B cell (primary cell): ENCODE measurements at regions not wholly inside any gene's neighbourhood (a gene's known extent, or its start where the extent isn't known, plus 50 kb on each side); places are given as distances from the start of the nearest gene placed in this dataset.
"Not testable (repeated sequence)": the region's sequence is repeated elsewhere in the genome, so short reads cannot be mapped to it uniquely, and the experiment has no call there.

ENCODE experiments used
- EZH2 ChIP-seq: IDR thresholded peaks from 2 replicates; pipeline ENCODE4 v1.6.1; 2012; ENCODE audit warnings: borderline replicate concordance, low read depth, mild to moderate bottlenecking, moderate library complexity, low read length; ENCODE audit not compliant: insufficient read depth, poor library complexity, severe bottlenecking
- TF ChIP-seq, protein P1 (sequence below): fragments of 200-600 bp; IDR thresholded peaks from one replicate; pipeline ENCODE4 v1.8.0; 2022; ENCODE audit warnings: antibody characterized with exemption, mild to moderate bottlenecking

DNA sequence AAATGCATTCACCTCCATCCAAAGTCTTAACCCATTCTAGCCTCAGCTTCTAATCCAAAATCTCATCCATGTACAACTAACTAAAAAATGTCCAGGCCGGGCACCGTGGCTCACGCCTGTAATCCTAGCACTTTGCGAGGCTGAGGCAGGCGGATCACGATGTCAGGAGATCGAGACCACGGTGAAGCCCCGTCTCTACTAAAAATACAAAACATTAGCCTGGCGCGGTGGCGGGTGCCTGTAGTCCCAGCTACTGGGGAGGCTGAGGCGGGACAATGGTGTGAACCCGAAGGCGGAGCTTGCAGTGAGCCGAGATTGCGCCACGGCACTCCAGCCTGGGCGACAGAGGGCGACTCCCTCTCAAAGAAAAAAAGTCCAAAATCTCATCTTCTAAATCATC lies 523.0 kb downstream of the DIPK2A start:
- TF ChIP-seq, protein P1, sequence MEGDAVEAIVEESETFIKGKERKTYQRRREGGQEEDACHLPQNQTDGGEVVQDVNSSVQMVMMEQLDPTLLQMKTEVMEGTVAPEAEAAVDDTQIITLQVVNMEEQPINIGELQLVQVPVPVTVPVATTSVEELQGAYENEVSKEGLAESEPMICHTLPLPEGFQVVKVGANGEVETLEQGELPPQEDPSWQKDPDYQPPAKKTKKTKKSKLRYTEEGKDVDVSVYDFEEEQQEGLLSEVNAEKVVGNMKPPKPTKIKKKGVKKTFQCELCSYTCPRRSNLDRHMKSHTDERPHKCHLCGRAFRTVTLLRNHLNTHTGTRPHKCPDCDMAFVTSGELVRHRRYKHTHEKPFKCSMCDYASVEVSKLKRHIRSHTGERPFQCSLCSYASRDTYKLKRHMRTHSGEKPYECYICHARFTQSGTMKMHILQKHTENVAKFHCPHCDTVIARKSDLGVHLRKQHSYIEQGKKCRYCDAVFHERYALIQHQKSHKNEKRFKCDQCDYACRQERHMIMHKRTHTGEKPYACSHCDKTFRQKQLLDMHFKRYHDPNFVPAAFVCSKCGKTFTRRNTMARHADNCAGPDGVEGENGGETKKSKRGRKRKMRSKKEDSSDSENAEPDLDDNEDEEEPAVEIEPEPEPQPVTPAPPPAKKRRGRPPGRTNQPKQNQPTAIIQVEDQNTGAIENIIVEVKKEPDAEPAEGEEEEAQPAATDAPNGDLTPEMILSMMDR = not testable (repeated sequence)
- not testable (repeated sequence) for TF ChIP-seq EZH2
